ENCODE measurements at regions not wholly inside any gene's neighbourhood (a gene's known extent, or its start where the extent isn't known, plus 50 kb on each side); places are given as distances from the start of the nearest gene placed in this dataset.
A peak's percentile ranks its signal among the peaks of the same experiment; 100 is the strongest.

DNA sequence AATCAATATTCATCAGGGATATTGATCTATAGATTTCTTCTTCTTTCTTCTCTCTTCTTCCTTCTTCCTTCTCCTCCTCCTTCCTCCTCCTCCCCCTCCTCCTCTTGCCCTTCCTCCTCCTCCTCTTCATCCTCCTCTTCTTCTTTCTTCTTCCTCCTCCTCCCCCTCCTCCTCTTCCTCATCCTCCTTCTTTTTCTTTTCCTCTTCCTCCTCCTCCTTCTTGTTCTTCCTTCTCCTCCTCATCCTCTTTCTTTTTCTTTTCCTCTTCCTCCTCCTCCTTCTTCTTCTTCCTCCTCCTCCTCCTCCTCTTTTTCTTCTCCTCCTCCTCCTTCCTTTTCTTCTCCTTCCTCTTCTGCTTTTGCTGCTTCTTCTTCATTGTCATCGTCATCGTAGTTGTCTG, 52.4 kb upstream of the SERINC1 start:
- DNase-seq (ENCODE audit: low read depth), result no peak
- TF ChIP-seq, protein P1, sequence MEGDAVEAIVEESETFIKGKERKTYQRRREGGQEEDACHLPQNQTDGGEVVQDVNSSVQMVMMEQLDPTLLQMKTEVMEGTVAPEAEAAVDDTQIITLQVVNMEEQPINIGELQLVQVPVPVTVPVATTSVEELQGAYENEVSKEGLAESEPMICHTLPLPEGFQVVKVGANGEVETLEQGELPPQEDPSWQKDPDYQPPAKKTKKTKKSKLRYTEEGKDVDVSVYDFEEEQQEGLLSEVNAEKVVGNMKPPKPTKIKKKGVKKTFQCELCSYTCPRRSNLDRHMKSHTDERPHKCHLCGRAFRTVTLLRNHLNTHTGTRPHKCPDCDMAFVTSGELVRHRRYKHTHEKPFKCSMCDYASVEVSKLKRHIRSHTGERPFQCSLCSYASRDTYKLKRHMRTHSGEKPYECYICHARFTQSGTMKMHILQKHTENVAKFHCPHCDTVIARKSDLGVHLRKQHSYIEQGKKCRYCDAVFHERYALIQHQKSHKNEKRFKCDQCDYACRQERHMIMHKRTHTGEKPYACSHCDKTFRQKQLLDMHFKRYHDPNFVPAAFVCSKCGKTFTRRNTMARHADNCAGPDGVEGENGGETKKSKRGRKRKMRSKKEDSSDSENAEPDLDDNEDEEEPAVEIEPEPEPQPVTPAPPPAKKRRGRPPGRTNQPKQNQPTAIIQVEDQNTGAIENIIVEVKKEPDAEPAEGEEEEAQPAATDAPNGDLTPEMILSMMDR (conservative IDR thresholded peaks at IDR 0.05; ENCODE audit: control insufficient read depth, insufficient read depth, low read depth, low read length), result no peak
- H3K4me3 ChIP-seq (ENCODE audit: control insufficient read depth, low read depth, low read length), result no peak overlapping the region

DNA sequence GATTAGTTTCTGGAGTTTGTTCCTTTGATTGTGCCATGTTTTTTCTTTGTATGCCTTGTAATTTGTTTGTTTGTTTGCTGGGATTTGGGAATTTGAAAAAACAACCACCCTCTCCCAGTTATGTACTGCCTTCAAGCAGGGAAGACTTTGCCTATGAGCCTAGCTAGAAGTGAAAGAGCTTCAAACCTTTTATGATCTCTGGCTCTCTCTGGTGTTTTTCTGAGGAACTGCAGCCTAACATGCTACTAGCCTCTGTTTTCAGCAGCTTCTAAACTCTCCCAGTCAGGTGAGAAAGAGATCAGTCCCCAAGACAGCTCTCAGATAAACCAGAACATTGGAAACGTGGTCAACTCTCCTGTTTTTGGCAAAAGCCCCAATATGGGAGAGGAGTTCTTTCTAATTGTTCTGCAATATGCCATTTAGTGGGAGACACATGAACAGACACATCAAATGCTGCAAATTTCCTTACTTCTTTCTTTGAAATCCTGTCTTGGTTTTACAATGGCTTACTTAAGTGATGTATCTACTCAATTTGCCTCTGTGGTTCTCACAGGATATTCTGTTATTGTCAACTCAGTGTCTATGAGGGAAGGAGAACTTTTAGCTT, 58.9 kb upstream of the SERINC1 start:
- no peak overlapping the region for H3K4me3 ChIP-seq (ENCODE audit: control insufficient read depth, low read depth, low read length)
- TF ChIP-seq, protein P1 (conservative IDR thresholded peaks at IDR 0.05; ENCODE audit: control insufficient read depth, insufficient read depth, low read depth, low read length), result peak; percentile 96
- DNase-seq (ENCODE audit: low read depth), result peak; percentile 68

DNA sequence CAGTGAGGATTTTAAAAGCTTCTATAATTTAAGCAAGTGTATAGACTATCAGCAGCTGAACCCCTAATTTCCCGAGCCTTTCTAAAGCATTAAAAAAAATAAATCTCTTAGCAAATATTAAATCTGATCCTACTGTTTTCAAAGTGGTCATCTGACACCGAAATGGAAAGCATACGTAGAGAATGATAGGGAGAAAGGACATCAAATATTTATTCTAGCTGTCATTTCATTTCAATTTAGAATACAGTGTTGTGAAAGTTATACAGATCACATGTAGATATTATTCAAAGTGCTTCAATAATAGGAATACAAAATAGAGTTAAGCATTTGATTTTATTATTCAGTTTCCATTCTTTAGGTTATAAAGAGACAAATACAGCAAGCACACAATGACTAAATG, 61.9 kb upstream of the PKIB start:
- TF ChIP-seq, protein P1 (conservative IDR thresholded peaks at IDR 0.05; ENCODE audit: control insufficient read depth, insufficient read depth, low read depth, low read length), result no peak

DNA sequence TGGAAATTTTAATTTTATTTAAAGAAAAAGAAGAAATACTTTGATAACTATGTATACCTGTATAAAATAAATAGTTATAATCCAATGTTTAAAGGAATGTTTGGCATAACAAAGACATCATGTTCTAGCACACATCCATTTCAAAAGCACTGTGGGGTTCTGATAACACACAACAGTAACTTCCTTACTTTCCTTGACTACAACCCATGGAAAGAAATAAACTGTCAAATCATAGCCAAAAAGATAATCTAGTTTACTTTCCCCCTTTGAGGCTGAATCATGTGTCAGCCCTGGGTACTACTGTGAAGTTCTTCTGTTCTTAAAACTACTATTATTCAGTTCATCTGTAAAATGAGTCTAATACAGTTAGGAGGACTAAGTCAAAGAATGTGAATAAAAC, 61.4 kb upstream of the PKIB start:
- DNase-seq (ENCODE audit: low read depth), result no peak
- TF ChIP-seq, protein P1 (conservative IDR thresholded peaks at IDR 0.05; ENCODE audit: control insufficient read depth, insufficient read depth, low read depth, low read length), result no peak
- no peak overlapping the region for H3K4me3 ChIP-seq (ENCODE audit: control insufficient read depth, low read depth, low read length)

More for the DNA sequence above, 61.9 kb upstream of the PKIB start:
- H3K4me3 ChIP-seq (ENCODE audit: control insufficient read depth, low read depth, low read length), result no peak overlapping the region
- no peak for DNase-seq (ENCODE audit: low read depth)

DNA sequence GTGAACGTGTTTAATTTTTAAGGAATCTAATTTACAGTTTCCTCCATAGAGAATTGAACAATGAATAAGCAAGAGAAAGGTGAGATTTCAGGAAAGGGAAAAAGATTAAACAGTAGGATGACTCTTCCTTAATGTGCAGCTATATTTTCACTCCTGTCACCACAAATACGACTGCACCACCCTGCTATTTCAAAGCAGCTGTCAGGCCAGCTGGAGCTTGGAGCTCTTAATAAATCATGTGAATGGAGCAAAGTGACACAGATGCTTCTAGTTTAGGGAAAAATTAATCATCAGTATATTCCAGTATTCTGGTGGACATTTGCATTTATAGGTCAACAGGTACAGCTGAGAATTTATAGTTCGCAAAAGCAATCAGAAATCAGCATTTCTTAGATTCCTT, 56.5 kb upstream of the PKIB start:
- TF ChIP-seq, protein P1 (conservative IDR thresholded peaks at IDR 0.05; ENCODE audit: control insufficient read depth, insufficient read depth, low read depth, low read length), result no peak
- no peak for DNase-seq (ENCODE audit: low read depth)
- no peak overlapping the region for H3K4me3 ChIP-seq (ENCODE audit: control insufficient read depth, low read depth, low read length)

DNA sequence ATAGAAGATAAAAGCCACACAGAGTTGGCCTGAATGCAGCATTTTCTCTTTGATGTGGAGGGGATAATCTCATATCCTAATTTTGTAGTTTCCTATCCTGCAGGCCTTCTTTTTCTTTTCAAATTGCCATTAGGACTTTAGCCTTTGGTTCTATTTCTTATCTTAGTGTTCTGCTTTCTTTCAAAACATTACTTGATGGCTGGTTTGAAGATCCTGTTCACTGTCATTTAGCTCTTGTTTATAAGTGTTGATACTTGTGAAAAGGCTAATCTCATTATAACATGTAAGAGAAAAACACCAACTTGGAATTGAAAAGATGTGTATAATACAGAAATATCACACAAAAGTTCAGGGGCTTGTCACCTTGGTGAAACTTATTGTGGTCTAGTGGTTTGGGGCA, 54.6 kb upstream of the PKIB start:
- no peak overlapping the region for H3K4me3 ChIP-seq (ENCODE audit: control insufficient read depth, low read depth, low read length)
- DNase-seq (ENCODE audit: low read depth), result no peak
- TF ChIP-seq, protein P1 (conservative IDR thresholded peaks at IDR 0.05; ENCODE audit: control insufficient read depth, insufficient read depth, low read depth, low read length), result no peak

DNA sequence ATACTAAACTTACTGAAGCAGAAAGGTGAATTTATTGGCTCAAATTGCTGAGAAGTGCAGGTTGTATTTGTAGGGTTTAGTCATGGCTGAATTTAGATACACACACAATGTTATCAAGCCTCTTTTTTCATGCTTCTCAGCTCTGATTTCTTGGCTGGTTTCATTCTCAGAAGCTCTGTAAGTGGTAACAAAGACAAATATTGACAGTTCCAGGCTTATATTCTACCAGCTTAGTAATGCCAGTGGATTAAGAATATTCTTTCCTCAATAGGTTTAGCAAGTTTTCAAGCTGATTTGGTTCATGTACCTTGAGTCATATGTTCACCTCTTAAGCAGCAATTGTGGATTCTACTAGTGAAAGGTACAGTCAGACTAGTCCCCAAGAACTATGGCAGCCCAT, 52.1 kb upstream of the PKIB start:
- TF ChIP-seq, protein P1 (conservative IDR thresholded peaks at IDR 0.05; ENCODE audit: control insufficient read depth, insufficient read depth, low read depth, low read length), result no peak
- no peak overlapping the region for H3K4me3 ChIP-seq (ENCODE audit: control insufficient read depth, low read depth, low read length)
- no peak for DNase-seq (ENCODE audit: low read depth)

All from fibroblast of mammary gland (primary cell).